HG02970 (cell line): ENCODE measurements at regions not wholly inside any gene's neighbourhood (a gene's known extent, or its start where the extent isn't known, plus 50 kb on each side); places are given as distances from the start of the nearest gene placed in this dataset.

ENCODE experiments used
- ATAC-seq: cut with Tn5 transposase; IDR thresholded peaks from one replicate; pipeline ENCODE4 v1.9.1; 2021; ENCODE audit warnings: mild to moderate bottlenecking, moderate library complexity, moderate number of reproducible peaks; ENCODE audit not compliant: unreplicated experiment, low FRiP score

DNA sequence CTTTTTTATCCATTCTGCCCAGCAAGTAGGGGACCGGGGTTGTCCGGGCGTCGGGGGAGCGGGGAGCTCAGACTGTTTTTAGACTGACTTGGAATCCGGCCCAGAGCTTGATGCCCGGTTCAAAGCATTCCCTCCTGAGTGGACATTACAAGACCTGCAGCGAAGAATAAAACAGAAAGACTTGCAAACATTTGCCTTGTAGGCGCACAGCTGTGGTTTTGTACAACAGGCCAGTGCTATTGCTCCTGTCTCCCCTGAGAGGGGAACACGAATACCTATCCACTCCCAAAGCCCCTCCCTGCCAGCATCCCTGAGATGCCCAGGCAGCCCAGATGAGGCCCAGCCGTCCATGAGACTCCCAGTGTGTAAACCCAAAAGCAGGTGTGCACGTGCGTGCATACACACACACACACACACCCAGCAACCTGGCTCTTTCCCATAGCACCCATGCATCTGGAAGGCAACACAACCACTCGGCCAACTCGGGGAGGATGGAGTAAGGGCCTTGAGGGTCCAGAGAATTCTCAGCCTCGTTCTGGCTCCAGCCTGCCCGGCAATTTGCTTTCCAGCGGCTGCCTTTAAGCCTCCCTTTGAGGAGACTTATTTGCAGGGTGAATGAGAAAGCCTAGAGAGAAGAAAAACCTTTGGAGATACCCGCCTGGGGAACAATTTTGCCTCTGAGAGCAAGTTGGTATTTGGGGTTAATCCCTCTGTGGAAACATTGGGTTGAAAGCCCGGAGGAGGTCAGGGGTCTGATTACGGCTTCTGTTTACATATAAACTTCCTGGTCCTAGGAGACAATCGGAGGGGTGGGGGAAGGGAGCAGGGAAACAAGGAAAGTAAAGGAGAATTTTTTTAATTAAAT is 161.0 kb upstream of the HES1 start:
- ATAC-seq: no peak

DNA sequence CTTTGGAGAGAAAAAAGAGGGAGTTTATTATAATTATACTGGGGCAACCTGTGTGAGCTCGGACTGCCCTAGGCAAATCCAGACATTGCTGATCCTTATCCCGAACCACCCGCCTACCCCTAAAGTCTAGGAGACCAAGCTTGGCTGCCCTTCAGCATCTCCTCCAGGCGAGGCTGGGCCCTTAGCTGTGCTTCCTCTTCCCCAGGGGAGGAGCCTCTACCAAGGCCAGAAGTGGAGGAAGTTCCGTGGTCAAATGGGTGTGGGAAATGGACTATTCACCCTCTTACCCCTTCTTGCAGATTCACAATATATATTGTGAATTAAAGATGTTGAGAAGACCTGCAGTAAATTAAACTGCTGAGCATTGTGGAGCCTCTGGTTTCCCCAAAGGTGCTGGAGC is 158.3 kb upstream of the HES1 start:
- ATAC-seq: no peak

DNA sequence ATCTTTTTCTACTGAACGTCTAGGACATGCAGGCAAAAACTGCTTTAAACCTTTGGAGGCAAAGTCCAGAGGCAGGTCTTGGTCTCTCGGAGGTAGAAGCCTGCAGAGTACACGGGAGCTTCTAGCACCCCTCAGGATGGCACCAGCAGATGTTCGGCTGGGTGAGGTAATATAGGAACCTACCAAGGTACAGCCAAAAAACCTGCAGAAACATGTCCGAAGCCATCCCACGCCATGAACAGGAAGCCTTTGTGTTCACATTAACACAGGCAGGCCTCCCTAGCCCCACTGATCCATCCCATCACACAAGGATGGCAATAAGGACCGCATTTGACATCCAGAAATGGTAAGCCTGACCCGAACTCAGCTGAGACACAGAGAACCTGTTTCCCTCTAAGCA is 157.9 kb upstream of the HES1 start:
- ATAC-seq: no peak

DNA sequence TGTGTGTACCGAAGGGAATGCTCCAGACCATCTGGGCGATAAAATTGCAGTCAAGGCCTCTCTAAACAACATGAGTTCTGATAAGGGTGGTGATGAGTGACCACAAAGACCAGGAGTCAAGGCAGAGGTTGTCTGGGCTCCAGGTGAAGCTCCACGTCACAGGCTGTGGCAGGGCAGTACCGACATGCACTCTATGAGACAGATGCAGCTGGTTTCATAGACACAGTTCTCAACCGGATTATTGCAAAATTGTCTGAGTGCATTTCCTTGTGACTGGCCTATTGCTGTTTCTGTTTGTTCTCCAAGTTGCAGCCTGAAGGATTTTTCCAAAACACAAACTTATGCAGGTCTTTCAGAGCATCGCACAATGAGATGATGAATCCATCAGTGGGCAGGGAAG is 157.5 kb upstream of the HES1 start:
- ATAC-seq: no peak

DNA sequence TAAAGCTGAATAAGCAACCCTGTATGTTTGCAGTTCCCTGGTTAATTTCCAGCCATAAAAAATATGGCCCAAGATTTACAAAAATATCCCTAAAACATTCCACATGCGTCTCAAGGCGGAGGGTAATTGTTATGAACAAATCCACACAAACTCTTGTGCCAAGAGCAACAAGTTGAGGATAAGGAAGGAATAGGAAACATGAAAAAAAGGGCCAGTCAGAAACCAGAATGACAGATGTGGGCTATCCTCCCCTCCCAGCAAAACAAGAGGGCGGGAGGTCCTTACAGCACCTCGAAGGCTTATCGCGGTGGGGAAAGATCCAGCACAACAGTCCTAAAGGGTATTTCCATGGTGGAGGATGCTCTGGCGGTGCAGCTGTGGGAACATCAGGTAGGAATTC is 155.6 kb upstream of the HES1 start:
- no peak for ATAC-seq

DNA sequence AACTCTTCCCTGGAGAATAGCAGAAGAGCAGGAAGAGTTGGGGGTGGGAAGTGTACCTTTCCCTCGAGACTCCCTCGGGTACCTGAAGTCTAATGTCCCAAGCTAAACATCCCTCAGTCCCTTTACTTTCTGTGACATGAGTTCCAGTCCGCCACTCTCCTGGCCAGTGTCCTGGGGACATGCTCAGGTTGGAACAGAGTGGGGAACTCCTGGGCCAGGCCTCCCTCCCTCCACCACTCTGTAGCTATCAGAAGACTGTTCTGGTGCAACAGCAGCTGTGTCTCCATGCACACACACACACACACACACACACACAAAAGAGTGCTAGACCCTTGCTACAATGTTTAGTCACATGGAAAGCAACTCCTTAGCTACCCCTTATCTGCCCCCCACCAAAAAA is 155.0 kb upstream of the HES1 start:
- ATAC-seq: no peak

DNA sequence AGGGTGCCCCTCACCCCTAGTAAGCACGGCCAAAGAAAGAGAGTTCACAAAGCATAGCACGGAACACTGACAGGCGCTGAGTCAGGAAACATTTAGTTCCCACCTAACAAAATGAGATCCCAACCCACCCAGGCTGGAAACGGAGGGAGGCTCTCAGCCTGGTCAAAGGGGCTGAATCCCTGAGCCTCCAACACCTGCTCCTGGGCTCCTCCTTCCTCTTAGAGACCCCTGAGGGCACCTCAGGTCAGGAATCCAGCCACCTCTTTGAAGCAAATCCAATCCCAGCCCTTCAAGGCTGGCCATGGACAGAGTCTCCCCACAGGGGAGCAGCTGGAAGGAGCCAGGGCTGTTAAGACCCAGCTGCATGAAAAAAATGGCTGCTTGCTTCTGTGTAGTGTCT is 154.4 kb upstream of the HES1 start:
- no peak for ATAC-seq

DNA sequence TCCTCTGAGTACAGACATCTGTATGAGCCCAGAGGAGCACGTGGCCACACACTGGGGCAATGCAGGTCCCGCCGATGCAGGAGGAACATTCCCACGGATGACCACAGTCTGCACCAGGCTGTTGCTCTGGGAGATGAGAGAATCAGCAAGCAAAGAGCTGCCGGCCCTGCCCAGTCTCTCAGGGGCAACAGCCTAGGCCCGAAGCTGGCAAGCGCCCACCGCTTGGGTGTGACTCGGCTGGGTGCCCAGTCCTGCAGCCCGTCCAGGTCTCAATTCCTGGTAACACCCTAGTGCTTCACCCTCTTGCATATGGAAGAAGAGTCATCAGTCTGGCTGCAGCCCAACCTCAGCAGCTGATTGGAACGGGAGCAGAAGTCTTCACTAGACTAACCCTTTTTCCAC is 153.7 kb upstream of the HES1 start:
- ATAC-seq: no peak

DNA sequence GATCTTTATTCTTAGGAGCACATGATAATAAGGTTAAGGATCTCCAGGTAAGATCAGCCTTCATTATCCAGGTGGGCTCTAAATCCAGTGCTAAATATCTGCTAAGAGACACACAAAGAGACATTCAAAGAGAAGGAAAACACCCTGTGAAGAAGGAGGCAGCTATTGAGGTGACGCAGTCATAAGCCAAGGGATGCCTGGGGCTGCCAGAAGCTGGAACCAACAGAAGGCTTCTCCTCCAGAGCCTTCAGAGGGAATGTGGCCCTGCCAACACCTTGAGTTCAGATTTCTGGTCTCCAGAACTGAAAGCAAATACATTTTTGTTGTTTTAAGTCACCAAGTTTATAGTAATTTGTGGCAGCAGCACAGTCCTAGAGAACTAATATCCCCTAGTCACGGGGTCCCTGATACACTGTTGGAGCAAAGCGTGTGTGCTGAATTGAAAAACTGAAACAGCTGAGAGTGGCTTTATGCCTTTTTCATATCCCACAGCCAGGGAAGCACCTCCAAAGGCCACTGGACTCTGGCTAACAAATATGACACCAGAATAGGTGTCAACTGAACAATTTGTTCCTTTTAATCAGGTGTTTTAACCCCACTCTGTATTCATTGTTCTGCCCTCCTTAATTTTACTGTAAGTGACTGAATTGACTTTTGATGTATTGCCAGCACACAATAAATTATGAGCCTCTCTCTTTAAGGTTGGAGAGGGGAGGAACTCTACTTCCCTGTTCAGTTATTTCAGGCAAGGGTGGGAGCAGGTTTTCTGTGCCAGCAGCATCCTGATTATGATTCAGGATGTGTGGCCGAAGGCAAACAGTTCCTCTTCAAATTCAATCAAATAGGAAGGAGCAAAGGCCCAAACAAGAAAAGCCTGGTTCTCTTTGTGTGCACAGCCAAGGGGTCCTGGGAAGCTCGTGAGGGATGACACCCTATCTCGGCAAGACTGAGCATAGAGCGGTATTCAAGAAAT is 151.8 kb upstream of the HES1 start:
- ATAC-seq: no peak

DNA sequence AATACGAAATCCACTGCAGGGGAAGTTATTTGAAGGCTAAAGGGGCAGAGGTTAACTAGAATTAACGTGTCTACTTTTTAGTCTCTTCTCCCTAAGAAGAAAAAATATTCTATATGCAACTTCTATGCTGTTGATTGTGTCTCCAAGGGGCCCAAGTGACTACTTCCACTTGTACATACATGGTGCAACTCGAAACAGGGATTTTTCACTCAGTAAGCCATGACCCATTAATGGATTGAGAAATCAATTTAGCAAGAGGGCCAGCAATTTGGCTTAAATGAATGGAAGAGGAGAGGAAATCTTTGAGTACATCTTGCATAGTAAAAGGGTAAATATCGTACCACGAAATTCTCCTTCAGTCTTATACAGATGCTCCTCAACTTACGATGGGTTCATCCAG is 151.1 kb upstream of the HES1 start:
- no peak for ATAC-seq

DNA sequence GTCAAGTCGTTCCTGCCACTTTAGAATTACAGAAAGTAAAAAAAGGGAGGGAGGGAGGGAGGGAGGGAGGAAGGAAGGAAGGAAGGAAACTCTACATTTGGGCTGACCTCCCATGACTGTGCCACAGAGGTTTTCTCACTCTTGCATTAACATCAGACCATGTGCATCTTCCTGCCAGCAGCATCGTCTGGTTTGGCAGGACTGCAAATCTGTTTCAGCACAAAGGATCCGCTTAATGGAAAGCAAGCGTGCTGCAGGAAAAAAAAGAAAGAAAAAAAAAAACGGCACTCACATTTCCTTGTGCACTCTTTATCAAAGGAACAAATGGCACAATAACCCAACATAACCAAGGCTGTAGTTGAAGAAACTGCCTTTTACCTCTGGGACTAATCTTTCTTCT is 148.8 kb upstream of the HES1 start:
- ATAC-seq: no peak

DNA sequence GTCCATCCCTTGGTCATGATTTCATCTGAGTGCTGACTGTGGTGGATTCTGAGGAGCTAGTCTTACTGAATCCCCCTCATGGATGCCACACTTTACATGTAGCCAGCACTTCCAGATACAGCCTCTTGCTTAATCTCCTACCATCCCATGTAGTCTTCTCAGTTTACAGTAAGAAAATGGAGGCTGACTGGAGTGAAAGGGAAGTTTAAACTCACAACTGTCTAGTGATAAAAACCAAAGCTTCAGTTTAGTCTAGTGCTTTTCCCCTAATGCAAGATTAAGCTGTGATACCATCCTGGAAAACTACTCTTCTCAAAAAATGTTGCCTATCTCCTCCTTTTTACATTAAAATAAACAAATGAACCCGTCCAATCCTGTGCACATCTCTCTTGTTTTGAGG is 146.8 kb upstream of the HES1 start:
- no peak for ATAC-seq

DNA sequence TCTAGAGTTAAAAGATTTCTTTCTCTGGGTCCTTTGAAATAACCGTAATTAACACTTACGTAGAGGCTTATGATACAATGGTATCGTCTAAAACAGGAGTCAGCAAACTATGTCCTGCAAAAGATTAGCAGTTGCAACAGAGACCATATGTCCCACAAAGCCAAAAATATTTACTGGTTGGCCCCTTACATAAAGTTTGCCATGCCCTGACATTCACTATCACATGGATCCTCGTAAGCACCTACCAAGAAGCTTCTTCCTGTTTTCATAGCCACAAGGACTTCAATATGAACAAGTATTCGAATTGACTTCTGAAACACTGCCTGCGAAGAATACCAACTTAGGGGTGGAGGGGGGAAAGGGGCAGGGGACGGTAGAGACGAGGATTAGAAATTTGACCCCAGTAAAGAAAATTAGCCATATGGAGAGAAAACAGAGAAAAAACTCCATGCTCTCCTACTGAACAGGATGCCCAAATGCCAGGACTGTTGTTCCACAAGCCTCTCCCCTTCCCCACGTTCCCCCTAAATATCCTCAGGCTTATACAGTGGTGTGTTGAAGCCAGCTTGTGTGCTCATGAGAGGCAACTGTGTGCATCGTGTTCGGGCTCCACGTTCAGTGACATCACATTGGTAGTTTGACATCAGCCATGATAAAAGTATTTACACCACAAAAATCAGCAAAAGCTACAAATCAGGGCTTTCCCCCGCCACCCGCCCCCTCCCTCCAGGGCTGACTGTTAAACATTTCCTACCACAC is 144.1 kb upstream of the HES1 start:
- no peak for ATAC-seq

DNA sequence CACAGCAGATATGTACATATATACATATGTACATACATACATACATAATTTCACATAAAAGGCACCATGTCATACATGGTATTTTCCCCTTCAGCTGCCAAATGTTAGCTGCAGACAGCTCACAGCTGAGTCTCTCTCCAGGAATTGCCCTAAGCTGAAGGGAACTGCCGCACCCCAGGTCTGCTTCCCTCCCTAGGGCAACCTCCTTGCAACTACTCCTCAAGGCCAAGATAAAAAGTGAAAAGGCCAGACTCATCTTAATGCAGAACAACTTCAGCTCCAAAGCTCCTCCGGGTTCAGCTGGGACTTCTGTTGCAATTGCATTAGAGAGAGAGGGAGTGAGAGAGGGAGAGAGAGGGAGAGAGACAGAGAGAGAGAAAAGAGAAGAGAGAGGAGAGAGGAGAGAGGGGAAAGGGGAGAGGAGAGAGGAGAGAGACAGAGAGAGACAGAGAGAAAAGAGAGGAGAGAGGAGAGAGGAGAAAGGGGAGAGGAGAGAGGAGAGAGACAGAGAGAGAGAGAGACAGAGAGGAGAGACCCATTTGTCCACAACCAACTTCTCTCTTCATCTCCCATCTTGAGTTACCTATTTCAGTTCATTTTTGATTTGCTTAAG is 143.4 kb upstream of the HES1 start:
- ATAC-seq: no peak

DNA sequence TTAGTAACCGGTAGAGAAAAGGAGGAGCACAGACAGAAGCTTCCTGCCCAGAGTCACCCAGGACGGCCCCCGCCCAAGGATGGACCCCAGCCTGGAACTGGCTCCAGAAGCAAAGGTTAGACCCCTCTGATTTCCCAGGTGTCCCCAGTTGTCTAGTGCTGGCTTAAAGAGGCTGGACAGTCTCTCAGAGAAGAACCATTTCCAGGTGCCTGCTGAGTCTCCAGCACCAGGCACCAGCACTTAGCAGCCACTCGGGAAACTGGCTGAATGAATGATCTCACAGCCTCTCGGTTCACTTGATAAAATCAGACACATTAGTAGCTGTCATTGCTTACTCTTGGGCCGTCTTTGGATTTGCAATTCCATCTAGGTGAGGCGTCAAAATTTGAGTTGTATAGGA is 139.7 kb upstream of the HES1 start:
- no peak for ATAC-seq

DNA sequence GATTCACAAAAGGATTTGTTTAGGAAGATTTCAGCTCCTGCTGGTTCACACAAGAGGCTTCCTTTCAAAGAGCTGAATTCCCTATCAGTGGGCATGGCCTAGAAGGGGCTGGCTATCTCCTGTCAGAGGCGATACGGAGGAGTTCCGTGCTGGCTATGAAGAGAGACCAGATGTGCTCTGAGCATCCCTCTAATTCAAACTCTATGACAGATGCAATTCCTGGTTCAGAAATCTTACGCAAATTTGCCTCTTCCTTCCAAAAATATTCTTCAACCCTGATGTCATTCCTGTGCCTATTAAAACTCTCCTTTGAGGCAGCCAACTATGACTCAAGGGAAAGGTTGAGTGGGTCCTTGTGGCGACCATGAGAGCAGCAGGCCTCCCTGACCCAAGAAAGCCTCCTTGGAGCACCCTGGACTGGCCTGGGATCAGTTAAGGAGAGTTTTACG is 139.3 kb upstream of the HES1 start:
- no peak for ATAC-seq

DNA sequence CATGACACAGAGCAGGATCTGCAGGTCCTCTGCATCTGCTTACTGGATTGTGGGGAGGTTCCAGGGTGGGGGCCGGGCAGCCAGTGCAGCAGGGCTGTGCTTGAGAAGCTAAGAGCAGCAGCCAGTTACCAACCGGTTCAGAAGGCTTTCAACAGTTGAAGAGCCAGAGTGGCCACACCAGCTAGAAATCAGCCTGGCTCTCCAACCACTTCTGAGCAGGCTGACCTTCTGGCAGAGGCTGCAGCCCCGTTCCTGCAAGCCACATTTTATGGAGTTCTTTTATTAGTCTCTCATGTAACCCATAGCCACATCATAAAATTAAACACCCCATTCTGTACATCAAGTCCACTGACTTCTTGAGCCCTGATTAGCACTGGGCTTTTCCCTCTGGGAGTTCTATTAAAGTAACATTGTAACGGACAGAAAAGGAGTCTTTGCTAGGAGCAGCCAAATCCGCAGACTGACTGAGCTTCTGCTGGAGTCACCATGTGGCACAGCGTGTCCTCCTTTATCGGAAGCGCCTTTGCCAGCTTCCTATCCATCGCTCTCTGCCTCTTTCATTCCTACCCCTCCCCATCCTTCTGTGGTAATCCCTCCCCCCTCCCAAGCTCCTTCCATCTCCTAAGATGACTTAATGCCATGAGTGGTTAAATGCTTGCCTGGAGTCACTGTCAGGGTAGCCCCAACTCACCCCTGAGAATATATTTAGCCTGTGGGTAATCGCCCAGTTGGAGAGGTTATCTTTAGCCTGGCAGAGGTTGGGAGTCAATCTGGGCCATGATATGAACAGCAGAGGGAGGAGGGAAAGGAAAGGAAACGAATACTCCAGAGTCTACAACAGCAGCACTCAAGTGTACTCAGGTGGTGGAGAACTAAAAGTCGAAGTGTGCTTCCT is 138.5 kb upstream of the HES1 start:
- ATAC-seq: no peak

DNA sequence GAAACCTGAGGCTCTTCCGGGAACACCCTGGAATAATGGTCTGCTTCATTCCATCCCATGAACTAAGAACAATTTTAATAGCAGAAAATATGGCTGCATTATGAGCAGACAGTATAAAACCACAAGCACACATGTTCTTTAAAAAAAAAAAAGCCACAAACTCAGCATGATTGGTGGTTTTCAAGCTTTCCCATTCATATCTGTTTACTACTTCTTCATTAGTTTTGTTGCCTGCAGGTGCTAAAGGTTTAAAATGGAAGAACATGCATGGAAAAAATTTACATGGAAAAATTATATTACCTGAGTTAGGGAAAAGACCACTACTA is 137.9 kb upstream of the HES1 start:
- ATAC-seq: no peak

DNA sequence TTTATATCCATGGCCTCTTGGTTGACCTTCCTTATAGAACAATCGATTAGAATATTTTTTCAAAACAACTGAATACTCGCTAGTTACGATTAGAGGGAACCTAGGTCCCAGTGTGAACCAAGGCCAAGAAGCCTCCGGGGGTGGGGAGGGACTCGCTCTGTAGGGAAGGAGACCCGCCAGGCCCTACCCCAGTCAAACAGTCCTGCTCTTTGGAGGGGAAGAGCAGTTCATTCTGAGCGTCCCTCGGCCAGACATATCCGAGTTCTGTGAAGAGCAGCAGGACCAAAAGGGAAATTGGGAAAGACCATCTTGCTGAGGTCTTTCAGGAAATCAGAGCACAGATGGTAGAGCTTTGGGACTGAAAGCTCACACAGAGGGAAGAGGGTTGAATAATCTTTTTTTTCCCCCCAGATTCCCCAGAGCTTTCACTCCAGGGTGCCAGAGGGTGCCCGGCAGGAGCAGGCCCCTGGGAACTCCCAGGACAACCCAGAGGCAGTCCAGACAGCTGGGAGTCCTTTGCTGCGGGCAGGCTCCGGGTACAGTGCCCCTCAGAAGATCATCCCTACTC is 137.2 kb upstream of the HES1 start:
- ATAC-seq: no peak
